B cell (primary cell): ENCODE measurements at regions not wholly inside any gene's neighbourhood (a gene's known extent, or its start where the extent isn't known, plus 50 kb on each side); places are given as distances from the start of the nearest gene placed in this dataset.

Experiments
- ATAC-seq: fragments of 200-7000 bp; cut with Tn5 transposase; one replicate; pipeline ENCODE4 v1.10.0; 2021; ENCODE audit warnings: low read depth, mild to moderate bottlenecking, moderate number of reproducible peaks, moderate library complexity
- CTCF ChIA-PET: fragments of 350-600 bp; sonication (Branson Sonifier 250); formaldehyde crosslinking; loops from one replicate; lab custom pipeline; 2021; ENCODE audit warnings: antibody characterized with exemption, inconsistent platforms; lab: Charles Lee
- POLR2A ChIA-PET: fragments of 350-600 bp; sonication (Branson Sonifier 250); formaldehyde crosslinking; loops from one replicate; lab custom pipeline; 2021; ENCODE audit warnings: antibody characterized with exemption; lab: Charles Lee
- DNase-seq: peaks from one replicate; pipeline ENCODE4 v3.0.0; 2013
- H2AFZ ChIP-seq: 2 replicates; pipeline ENCODE4 v1.6.1; 2012; ENCODE audit warnings: mild to moderate bottlenecking, low read depth, low read length; ENCODE audit not compliant: insufficient read depth, poor library complexity, severe bottlenecking
- H3K27ac ChIP-seq, 2 donors: 1 replicate in 1 of 2; 2 replicates in 1 of 2; pipeline ENCODE4 v1.5.1; 2012 to 2013; ENCODE audit warnings: low read length in 2 of 2, mild to moderate bottlenecking in 2 of 2, moderate library complexity in 1 of 2
- H3K27me3 ChIP-seq, 4 experiments: fragments of 200-600 bp in 1 of 4; sonication (generic) in 1 of 4; replicated peaks in 1 of 4; 1 replicate in 2 of 4; 2 replicates in 2 of 4; pipeline versions ENCODE4 v1.6.1 to v1.7.0; 2013 to 2016; ENCODE audit warnings: low read length in 3 of 4, mild to moderate bottlenecking in 2 of 4, mixed read lengths in 1 of 4, moderate library complexity in 1 of 4; ENCODE audit not compliant: insufficient read depth in 4 of 4, control insufficient read depth in 3 of 4; ENCODE audit errors: control extremely low read depth in 1 of 4
- H3K36me3 ChIP-seq, 2 experiments: replicated peaks in 1 of 2; 1 replicate in 1 of 2; 2 replicates in 1 of 2; pipeline versions ENCODE4 v1.6.1 to v1.7.1; 2013; ENCODE audit warnings: low read length in 1 of 2; ENCODE audit not compliant: insufficient read depth in 2 of 2, control insufficient read depth in 1 of 2; ENCODE audit errors: control extremely low read depth in 1 of 2, extremely low read depth in 1 of 2
- H3K4me1 ChIP-seq, 2 donors: fragments of 200-600 bp in 1 of 2; sonication (generic) in 1 of 2; 1 replicate in 1 of 2; 2 replicates in 1 of 2; pipeline versions ENCODE4 v1.5.1 to v1.6.1; 2013 to 2017; ENCODE audit warnings: low read length in 2 of 2; ENCODE audit not compliant: control insufficient read depth in 2 of 2, insufficient read depth in 2 of 2
- H3K4me2 ChIP-seq: replicated peaks from 2 replicates; pipeline ENCODE3; 2012; ENCODE audit warnings: mild to moderate bottlenecking, low read depth, low read length; ENCODE audit not compliant: poor library complexity, severe bottlenecking
- H3K4me3 ChIP-seq, 5 experiments: fragments of 200-600 bp in 1 of 5; sonication (generic) in 1 of 5; 1 replicate in 3 of 5; 2 replicates in 2 of 5; pipeline versions ENCODE4 v1.5.1 to v1.7.0; 2011 to 2016; ENCODE audit warnings: low read length in 4 of 5, mild to moderate bottlenecking in 4 of 5, low read depth in 2 of 5, control low read depth in 1 of 5, moderate library complexity in 1 of 5; ENCODE audit not compliant: insufficient read depth in 1 of 5; ENCODE audit errors: control extremely low read depth in 1 of 5, extremely low read depth in 1 of 5
- H3K79me2 ChIP-seq: fragments of 200-600 bp; sonication (generic); one replicate; pipeline ENCODE4 v1.6.0; 2016; ENCODE audit warnings: low read length; ENCODE audit not compliant: control insufficient read depth, insufficient read depth
- H3K9ac ChIP-seq: fragments of 200-600 bp; sonication (generic); 2 replicates; pipeline ENCODE4 v1.6.1; 2017; ENCODE audit warnings: mild to moderate bottlenecking, low read length, moderate library complexity
- H3K9me3 ChIP-seq, 3 donors: one replicate each; pipeline versions ENCODE4 v1.6.1 to v1.7.1; 2013; ENCODE audit warnings: low read length in 2 of 3; ENCODE audit not compliant: control insufficient read depth in 2 of 3, insufficient read depth in 1 of 3; ENCODE audit errors: control extremely low read depth in 1 of 3
- H4K20me1 ChIP-seq: 2 replicates; pipeline ENCODE4 v1.6.0; 2012; ENCODE audit warnings: mild to moderate bottlenecking, low read length; ENCODE audit not compliant: insufficient read depth, control insufficient read depth, poor library complexity, severe bottlenecking
- H3K27ac Mint-ChIP-seq: one replicate; pipeline ENCODE4 v1.8.0; 2021; ENCODE audit warnings: mixed read lengths
- H3K27me3 Mint-ChIP-seq: one replicate; pipeline ENCODE4 v1.8.0; 2021; ENCODE audit warnings: mixed read lengths
- H3K4me1 Mint-ChIP-seq: one replicate; pipeline ENCODE4 v1.8.0; 2021; ENCODE audit warnings: mixed read lengths
- H3K4me3 Mint-ChIP-seq: one replicate; pipeline ENCODE4 v1.8.0; 2021; ENCODE audit warnings: mixed read lengths
- H3K9me3 Mint-ChIP-seq: one replicate; pipeline ENCODE4 v1.8.0; 2022; ENCODE audit warnings: mixed read lengths; ENCODE audit not compliant: insufficient read depth
- CTCF ChIP-seq: fragments of 200-600 bp; IDR thresholded peaks from one replicate; pipeline ENCODE4 v1.8.0; 2022; ENCODE audit warnings: antibody characterized with exemption, mild to moderate bottlenecking
- EZH2 ChIP-seq: IDR thresholded peaks from 2 replicates; pipeline ENCODE4 v1.6.1; 2012; ENCODE audit warnings: borderline replicate concordance, low read depth, mild to moderate bottlenecking, moderate library complexity, low read length; ENCODE audit not compliant: insufficient read depth, poor library complexity, severe bottlenecking
- WGBS: methylation state at CpG from one replicate; pipeline ENCODE4 v1.1.5; 2013; ENCODE audit warnings: missing lambda C conversion rate; ENCODE audit not compliant: insufficient coverage; 5-methylcytosine and 5-hydroxymethylcytosine counted together
- intact Hi-C: fragments of 100-400 bp; cut with micrococcal nuclease; formaldehyde crosslinking; loops from one replicate; pipeline ENCODE4 v1.10.0; 2022

GRCh38 chr13:40059540-40060232 is 404.2 kb downstream of the COG6 start:
- Mint-ChIP-seq H3K4me1 (peaks cover 3% of the 10 kb centered on the region), H3K27ac (no peak overlapping the region), H3K4me3 (no peak overlapping the region), H3K9me3 (no peaks in the 10 kb centered on the region), H3K27me3 (no peaks in the 10 kb centered on the region)
- WGBS, result 77% methylated on average over 2 of the region's 8 CpGs
- Histone ChIP-seq H3K4me3 (no peak overlapping the region), H3K9me3 (no peaks in the 10 kb centered on the region), H3K36me3 (no peaks in the 10 kb centered on the region), H3K4me1 (no peaks in the 10 kb centered on the region), H3K79me2 (no peaks in the 10 kb centered on the region), H3K4me2 (no peak overlapping the region), H3K27ac (no peak overlapping the region), H3K27me3 (no peaks in the 10 kb centered on the region), H4K20me1 (no peaks in the 10 kb centered on the region), H2AFZ (no peak overlapping the region), H3K9ac (no peak overlapping the region)
- no peak for ATAC-seq
- intact Hi-C loops, result loop anchor here (10.0 kb wide), 1 partner anchor 375 kb away; no protein-coding TSS in a partner anchor
- POLR2A ChIA-PET, result no interaction called here
- CTCF ChIA-PET, result interaction anchor here (0.7 to 2.6 kb wide), 2 partner anchors 10 to 119 kb away, joined by 3 to 13 read pairs; no protein-coding TSS in a partner anchor
- no peak for TF ChIP-seq CTCF
- TF ChIP-seq EZH2, result no peak
- no peak for DNase-seq

GRCh38 chr13:40060296-40061007 is 405.0 kb downstream of the COG6 start:
- H3K9me3 ChIP-seq, result no peaks in the 10 kb centered on the region
- ATAC-seq (no peak), DNase-seq (no peak)
- Mint-ChIP-seq H3K9me3 (no peaks in the 10 kb centered on the region), H3K27me3 (no peaks in the 10 kb centered on the region), H3K4me3 (no peak overlapping the region), H3K27ac (no peak overlapping the region), H3K4me1 (peaks cover 3% of the 10 kb centered on the region)
- no peak overlapping the region for H3K9ac ChIP-seq
- H3K4me2 ChIP-seq, result no peak overlapping the region
- H3K4me3 ChIP-seq, result no peak overlapping the region
- H3K4me1 ChIP-seq, result no peaks in the 10 kb centered on the region
- CTCF ChIA-PET, result interaction anchor here (0.7 to 2.6 kb wide), 4 partner anchors 9 to 623 kb away, joined by 3 to 13 read pairs (median 5); no protein-coding TSS in a partner anchor
- WGBS, result 63% methylated on average over 3 of the region's 4 CpGs
- no peaks in the 10 kb centered on the region for H3K36me3 ChIP-seq
- H2AFZ ChIP-seq, result no peak overlapping the region
- H4K20me1 ChIP-seq, result no peaks in the 10 kb centered on the region
- intact Hi-C loops, result loop anchor here (10.0 kb wide), 1 partner anchor 376 kb away; no protein-coding TSS in a partner anchor
- H3K79me2 ChIP-seq, result no peaks in the 10 kb centered on the region
- H3K27ac ChIP-seq, result no peak overlapping the region
- H3K27me3 ChIP-seq, result no peaks in the 10 kb centered on the region
- POLR2A ChIA-PET, result no interaction called here
- TF ChIP-seq EZH2 (no peak), CTCF (no peak)
